Epidermal melanocyte (primary cell): ENCODE measurements at regions not wholly inside any gene's neighbourhood (a gene's known extent, or its start where the extent isn't known, plus 50 kb on each side); places are given as distances from the start of the nearest gene placed in this dataset.
"Not testable (repeated sequence)": the region's sequence is repeated elsewhere in the genome, so short reads cannot be mapped to it uniquely, and the experiment has no call there.

Experiments used
- DNase-seq: peaks from one replicate; pipeline ENCODE4 v3.0.0; 2011; ENCODE audit warnings: low spot score; ENCODE audit not compliant: insufficient read length

DNA sequence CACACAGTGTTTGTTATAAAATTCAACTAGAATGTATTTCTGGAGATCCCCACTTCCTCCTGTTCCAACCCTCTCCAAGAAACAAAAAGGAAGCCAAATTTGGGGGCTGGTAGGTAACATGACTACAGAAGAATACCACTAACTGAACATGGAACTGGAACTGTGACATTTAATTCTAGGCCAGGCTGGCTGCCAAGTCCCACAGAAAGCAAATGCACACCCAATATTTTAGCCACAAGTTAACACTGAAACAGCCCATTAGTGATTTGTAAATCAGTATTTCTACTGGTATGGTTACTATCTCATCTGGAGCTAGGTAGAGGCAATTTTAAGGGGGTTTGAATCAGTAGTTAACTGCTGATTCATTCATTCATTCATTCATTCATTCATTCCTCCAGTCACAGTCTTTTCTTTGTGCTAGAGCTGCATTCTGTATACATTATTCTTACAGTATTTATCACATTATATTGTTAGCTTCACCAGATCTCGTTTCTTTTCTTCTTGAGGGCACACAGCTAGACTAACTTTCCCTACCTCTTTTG is 131.7 kb upstream of the GDNF start:
- DNase-seq: no peak

DNA sequence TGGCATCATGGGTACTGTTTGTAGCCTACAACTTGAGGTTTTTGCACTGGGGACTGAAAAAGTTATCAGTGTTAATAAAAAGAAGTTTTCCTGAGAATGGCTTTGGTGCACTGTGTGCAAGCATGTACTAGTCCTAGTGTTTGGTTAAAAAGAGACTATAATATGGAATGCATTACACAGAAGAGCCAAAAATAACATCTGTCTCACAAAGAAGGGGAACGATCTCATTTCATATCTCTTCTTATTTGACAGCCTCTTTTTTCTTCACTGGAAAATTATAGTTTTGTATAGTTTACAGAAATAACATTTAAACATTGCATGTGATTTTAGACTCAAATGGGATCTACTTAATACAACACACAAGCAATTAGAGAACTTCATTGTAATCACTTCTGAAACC is 127.0 kb upstream of the GDNF start:
- no peak for DNase-seq

GRCh38 chr5:37966291-37966690 is 126.5 kb upstream of the GDNF start:
- no peak for DNase-seq

- no peak for DNase-seq
Measured at GRCh38 chr5:37962389-37962788, 122.5 kb upstream of the GDNF start.

DNA sequence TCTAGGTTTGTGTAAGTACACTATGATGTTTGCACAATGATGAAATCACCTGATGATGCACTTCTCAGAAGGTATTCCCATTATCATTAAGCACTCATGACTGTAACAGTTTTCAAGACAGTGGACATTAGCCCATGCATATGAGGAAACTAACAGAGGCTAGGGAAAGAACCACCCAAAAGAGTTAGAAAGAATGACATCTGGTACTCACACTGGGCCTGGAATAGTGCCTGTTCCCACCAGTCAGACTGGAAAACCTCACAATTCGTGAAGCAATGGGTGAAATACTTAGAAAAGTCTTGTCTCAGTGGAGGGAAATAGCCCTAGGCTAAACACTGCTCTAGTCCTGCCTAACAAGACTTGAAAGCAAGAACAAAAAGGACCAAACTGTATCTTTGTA is 117.4 kb upstream of the GDNF start:
- no peak for DNase-seq

- no peak for DNase-seq
Measured at GRCh38 chr5:37955748-37956147, 115.9 kb upstream of the GDNF start.

DNA sequence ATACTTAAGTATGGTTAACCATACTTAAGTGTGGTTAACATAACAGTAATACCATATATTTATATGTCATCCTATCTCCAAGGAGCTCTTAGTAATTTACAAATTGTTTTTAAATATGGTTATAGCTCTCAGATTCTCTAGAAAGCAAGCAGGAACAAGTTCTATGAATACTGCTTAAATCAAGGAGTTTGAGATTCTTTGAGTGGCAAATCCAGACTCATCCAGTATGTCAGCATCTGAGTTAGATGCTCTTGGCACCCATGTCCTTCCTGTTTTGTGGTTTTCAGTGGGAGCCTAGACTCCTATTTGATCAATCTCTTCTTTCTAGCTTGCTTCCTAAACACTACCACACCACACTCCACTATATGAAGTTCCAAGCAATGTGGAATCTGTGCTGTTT is 114.7 kb upstream of the GDNF start:
- no peak for DNase-seq

- DNase-seq: no peak
Measured at GRCh38 chr5:37951946-37952721, 112.3 kb upstream of the GDNF start.

DNA sequence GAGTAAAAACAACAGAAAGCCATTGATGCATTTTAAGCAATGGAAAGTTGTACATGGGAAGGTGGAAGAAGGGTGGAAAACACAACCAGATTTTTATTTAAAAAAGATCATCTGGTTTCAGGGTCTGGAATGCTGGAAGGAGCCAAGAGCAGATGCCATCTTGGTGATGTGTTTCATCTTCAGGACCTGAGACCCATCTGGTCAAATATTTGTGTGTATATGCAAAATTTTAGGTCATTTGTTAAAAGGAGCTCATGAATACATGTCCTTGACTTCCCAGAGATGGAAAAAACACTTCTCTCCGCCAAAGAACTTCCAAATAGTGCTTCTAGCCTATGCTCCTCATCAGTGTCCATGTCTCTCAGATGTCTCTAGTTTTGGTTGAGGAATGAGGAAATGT is 110.6 kb upstream of the GDNF start:
- no peak for DNase-seq

- DNase-seq: no peak
Measured at GRCh38 chr5:37945446-37945845, 105.6 kb upstream of the GDNF start.

GRCh38 chr5:37943136-37943535 is 103.3 kb upstream of the GDNF start:
- DNase-seq: not testable (repeated sequence)

- no peak for DNase-seq
Measured at GRCh38 chr5:37940931-37941623, 101.2 kb upstream of the GDNF start.

DNA sequence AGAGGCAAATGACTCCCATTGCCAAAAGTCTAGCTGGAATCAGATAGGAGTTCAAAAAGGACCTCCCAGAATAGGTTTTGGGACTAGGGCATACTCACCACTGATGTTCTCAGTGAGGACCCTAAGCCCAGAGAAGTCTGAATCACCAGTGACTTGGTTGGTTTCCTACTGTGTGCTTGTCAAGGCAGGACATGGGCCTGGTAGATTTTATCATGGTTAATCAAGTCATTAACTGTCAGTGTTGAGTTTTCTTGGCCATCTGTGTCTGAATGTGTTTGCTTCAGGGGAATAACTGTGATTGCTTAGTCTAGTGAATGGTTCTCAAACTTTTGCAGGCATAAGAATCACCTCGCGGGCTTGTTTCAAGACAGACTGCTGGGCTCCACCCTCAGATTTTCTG is 99.0 kb upstream of the GDNF start:
- no peak for DNase-seq

DNA sequence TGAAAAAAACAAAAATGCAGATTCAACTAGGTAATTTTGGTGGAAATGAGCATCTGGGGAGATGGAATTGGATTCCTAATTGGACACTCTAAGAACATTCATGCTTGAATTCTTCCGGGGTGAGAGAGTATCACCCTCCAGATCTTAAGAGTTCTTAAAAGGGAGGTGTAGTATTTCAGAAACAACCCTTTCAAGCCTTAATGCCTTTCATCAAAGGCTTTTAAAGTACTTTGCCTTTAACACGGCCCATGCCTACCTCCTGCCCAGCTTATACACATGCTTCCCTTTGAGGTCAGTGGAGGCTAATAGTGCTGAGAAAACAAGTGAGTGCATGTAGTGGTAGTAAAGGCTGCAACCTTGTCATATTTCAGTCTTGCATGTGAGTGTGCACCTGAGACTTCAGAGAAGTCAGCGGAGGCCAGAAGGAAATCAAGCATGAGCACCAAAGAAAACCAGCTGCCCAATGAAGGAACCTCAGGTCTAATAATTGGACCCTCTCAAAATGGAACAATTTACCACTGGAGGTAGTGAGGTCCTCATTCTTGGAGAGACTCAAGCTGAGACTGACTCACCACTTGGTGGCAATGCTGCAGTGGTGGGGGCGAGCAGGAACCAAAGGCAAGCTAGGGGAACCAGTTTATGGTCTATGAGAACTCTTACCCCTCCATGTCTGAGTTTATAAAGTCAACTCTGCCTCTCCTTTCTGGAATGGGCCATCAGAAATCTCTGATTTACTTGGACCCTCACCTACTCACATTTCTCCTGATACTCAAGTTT is 98.4 kb upstream of the GDNF start:
- DNase-seq: no peak

- no peak for DNase-seq
Measured at GRCh38 chr5:37936091-37936490, 96.2 kb upstream of the GDNF start.

GRCh38 chr5:37933576-37933975 is 93.7 kb upstream of the GDNF start:
- no peak for DNase-seq

DNA sequence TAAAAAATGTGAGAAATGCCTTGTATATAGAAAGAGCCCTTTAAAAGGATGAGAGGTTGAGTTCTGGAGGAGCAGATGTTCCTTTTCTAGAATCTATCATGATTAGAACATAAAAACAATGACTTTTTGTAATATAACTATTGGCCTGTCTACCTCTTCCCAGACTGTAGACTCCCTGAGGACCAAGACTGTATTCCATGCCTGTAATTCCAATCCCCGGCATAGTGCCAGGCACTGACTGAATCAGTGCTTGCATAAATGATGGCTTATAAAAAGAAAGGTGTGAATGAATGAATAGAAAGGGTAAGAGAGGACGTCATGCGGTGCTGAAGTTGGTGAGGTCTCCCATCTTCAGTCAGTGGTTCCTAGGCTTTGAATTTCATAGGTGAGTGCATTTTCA is 92.6 kb upstream of the GDNF start:
- DNase-seq: no peak

- DNase-seq: no peak
Measured at GRCh38 chr5:37931541-37931940, 91.7 kb upstream of the GDNF start.

DNA sequence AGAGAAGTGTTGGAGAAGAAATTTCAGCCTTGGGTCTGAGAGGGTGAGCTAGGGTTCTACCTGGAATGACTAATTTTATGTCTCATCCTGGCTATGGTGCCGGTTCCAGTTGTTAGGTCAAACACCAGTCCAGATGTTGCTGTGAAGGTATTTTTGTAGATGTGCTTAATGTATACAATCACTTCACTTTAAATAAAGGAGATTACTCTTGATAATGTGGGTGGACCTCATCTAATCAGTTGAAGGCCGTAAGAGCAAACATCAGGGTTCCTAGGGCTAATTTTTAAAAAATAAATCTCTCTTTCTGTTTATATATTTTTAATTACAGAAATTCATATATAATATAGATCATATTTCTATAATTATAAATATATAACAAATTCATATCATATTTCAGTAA is 90.5 kb upstream of the GDNF start:
- DNase-seq: no peak

DNA sequence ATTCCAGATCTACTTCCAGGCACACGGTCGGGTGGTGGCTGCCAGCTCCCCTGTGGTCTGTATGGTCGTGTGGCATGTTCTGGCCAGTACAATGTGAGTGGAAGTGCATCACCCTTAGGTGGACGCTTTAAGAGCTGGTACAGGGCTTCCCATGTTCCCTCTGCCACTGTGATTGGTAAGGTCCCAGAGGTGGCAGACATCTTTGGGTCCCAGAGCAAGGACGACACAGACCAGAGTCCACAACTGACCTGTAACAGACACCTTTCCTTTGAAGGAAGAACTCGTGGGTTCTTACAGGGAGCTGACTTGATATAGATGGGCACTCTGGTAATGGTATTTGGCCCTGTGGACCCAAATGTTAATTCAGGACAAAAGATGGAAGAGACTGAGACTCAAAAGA is 90.0 kb upstream of the GDNF start:
- no peak for DNase-seq

GRCh38 chr5:37927753-37928152 is 87.9 kb upstream of the GDNF start:
- not testable (repeated sequence) for DNase-seq

DNA sequence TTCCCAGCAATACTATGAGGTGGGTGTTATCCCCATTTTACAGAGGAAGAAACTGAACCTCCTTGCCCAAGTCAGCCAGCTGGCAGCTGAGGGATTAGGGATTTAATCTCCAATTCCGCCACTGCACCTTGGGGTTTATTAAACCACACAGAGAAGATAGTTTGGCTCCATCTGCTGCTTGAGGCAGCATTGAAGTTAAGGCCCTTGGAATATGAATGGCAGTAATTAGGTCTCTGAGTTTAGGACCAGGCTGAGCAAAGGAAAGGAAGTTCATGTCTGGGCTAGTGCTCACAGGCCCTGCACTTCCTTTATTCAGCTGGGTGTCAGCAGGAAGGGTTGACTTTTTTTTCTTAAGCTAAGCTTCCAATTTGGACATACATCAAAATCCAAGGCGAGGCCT is 86.9 kb upstream of the GDNF start:
- no peak for DNase-seq
